GM23338 (cell line): ENCODE measurements at regions not wholly inside any gene's neighbourhood (a gene's known extent, or its start where the extent isn't known, plus 50 kb on each side); places are given as distances from the start of the nearest gene placed in this dataset.
"Not testable (repeated sequence)": the region's sequence is repeated elsewhere in the genome, so short reads cannot be mapped to it uniquely, and the experiment has no call there.

Experiments used
- ATAC-seq: fragments of 200-7000 bp; cut with Tn5 transposase; 3 replicates; pipeline ENCODE4 v1.9.1; 2020
- DNase-seq: peaks from one replicate; pipeline ENCODE4 v3.0.0-alpha.2; 2015; ENCODE audit warnings: low spot score
- H2AFZ ChIP-seq: fragments of 200-600 bp; sonication (generic); 2 replicates; pipeline ENCODE4 v1.8.0; 2016; ENCODE audit warnings: antibody characterized with exemption, mild to moderate bottlenecking, moderate library complexity
- H3F3A ChIP-seq: fragments of 200-600 bp; sonication (generic); replicated peaks from 2 replicates; pipeline ENCODE4 v1.8.0; 2017; ENCODE audit warnings: antibody characterized with exemption, mixed run types, low read depth
- H3K27ac ChIP-seq: fragments of 200-600 bp; sonication (generic); 2 replicates; pipeline ENCODE4 v1.6.1; 2016; ENCODE audit warnings: low read depth
- H3K27me3 ChIP-seq: fragments of 200-600 bp; sonication (generic); 2 replicates; pipeline ENCODE4 v1.8.0; 2016; ENCODE audit warnings: mild to moderate bottlenecking, mixed run types, moderate library complexity; ENCODE audit not compliant: insufficient read depth
- H3K36me3 ChIP-seq: fragments of 200-600 bp; sonication (generic); 2 replicates; pipeline ENCODE4 v1.8.0; 2016; ENCODE audit warnings: mild to moderate bottlenecking; ENCODE audit not compliant: insufficient read depth
- H3K4me1 ChIP-seq: fragments of 200-600 bp; sonication (generic); 2 replicates; pipeline ENCODE4 v1.8.0; 2016; ENCODE audit warnings: mild to moderate bottlenecking, moderate library complexity; ENCODE audit not compliant: insufficient read depth
- H3K4me2 ChIP-seq: fragments of 200-600 bp; sonication (generic); 2 replicates; pipeline ENCODE4 v1.7.1; 2017; ENCODE audit warnings: mixed run types
- H3K4me3 ChIP-seq: fragments of 200-600 bp; sonication (generic); 2 replicates; pipeline ENCODE4 v1.6.1; 2016; ENCODE audit warnings: mixed run types
- H3K79me2 ChIP-seq: fragments of 200-600 bp; sonication (generic); replicated peaks from 2 replicates; pipeline ENCODE4 v1.8.0; 2017; ENCODE audit warnings: mild to moderate bottlenecking; ENCODE audit not compliant: insufficient read depth
- H3K9me2 ChIP-seq: fragments of 200-600 bp; sonication (generic); 2 replicates; pipeline ENCODE4 v1.8.0; 2017; ENCODE audit not compliant: insufficient read depth
- H4K20me1 ChIP-seq: fragments of 200-600 bp; sonication (generic); replicated peaks from 2 replicates; pipeline ENCODE4 v1.8.0; 2017; ENCODE audit warnings: mild to moderate bottlenecking; ENCODE audit not compliant: insufficient read depth
- H3K27ac Mint-ChIP-seq: 2 replicates; pipeline ENCODE4 v1.8.0; 2020; ENCODE audit warnings: inconsistent platforms, mild to moderate bottlenecking, moderate library complexity, mixed read lengths
- H3K27me3 Mint-ChIP-seq: 3 replicates; pipeline ENCODE4 v1.8.0; 2022; ENCODE audit warnings: low read depth, mild to moderate bottlenecking, moderate library complexity, mixed read lengths, inconsistent platforms; ENCODE audit not compliant: insufficient read depth, poor library complexity
- H3K36me3 Mint-ChIP-seq: 3 replicates; pipeline ENCODE4 v1.8.0; 2021; ENCODE audit warnings: low read depth, mild to moderate bottlenecking, inconsistent platforms, moderate library complexity, mixed read lengths
- H3K4me1 Mint-ChIP-seq: 3 replicates; pipeline ENCODE4 v1.8.0; 2020; ENCODE audit warnings: mild to moderate bottlenecking, inconsistent platforms, mixed read lengths
- H3K4me3 Mint-ChIP-seq: 3 replicates; pipeline ENCODE4 v1.8.0; 2021; ENCODE audit warnings: moderate library complexity, mild to moderate bottlenecking, inconsistent platforms, mixed read lengths
- H3K9me3 Mint-ChIP-seq: 3 replicates; pipeline ENCODE4 v1.8.0; 2020; ENCODE audit warnings: moderate library complexity, mild to moderate bottlenecking, inconsistent platforms, mixed read lengths
- NANOG ChIP-seq: IDR thresholded peaks from 2 replicates; pipeline ENCODE4 v1.6.1; 2016; ENCODE audit warnings: antibody characterized with exemption, borderline replicate concordance
- REST ChIP-seq: IDR thresholded peaks from one replicate; pipeline ENCODE4 v1.6.1; 2018; ENCODE audit warnings: antibody characterized with exemption; ENCODE audit not compliant: unreplicated experiment
- STAT1 ChIP-seq: IDR thresholded peaks from one replicate; pipeline ENCODE4 v1.6.1; 2016; ENCODE audit warnings: antibody characterized with exemption; ENCODE audit not compliant: unreplicated experiment
- TF ChIP-seq, protein P1 (sequence below): fragments of 250-450 bp; sonication (Bioruptor Pico); IDR thresholded peaks from 2 replicates; pipeline ENCODE4 v1.5.0; 2020; ENCODE audit warnings: mild to moderate bottlenecking, moderate library complexity

DNA sequence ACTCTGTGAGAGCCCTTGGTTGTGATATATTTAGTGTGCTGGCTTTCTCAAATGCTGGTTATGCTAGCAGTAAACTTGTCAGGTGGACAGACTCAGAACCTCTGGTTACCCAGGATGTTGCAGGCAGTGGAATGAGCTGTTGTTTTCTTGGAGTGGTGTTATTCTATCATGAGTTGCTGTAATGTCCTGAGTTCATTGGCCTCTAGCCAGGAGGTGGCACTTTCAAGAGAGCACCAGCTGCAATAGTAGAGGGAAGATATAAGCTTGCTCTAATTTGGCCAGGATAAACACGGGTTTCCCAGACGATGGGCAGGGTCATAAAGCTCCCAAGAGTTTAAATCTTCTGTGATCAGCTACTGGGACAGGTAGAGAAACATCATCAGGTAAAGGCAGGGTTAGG is 95.0 kb upstream of the UBQLN2 start (continued):
- TF ChIP-seq, protein P1, sequence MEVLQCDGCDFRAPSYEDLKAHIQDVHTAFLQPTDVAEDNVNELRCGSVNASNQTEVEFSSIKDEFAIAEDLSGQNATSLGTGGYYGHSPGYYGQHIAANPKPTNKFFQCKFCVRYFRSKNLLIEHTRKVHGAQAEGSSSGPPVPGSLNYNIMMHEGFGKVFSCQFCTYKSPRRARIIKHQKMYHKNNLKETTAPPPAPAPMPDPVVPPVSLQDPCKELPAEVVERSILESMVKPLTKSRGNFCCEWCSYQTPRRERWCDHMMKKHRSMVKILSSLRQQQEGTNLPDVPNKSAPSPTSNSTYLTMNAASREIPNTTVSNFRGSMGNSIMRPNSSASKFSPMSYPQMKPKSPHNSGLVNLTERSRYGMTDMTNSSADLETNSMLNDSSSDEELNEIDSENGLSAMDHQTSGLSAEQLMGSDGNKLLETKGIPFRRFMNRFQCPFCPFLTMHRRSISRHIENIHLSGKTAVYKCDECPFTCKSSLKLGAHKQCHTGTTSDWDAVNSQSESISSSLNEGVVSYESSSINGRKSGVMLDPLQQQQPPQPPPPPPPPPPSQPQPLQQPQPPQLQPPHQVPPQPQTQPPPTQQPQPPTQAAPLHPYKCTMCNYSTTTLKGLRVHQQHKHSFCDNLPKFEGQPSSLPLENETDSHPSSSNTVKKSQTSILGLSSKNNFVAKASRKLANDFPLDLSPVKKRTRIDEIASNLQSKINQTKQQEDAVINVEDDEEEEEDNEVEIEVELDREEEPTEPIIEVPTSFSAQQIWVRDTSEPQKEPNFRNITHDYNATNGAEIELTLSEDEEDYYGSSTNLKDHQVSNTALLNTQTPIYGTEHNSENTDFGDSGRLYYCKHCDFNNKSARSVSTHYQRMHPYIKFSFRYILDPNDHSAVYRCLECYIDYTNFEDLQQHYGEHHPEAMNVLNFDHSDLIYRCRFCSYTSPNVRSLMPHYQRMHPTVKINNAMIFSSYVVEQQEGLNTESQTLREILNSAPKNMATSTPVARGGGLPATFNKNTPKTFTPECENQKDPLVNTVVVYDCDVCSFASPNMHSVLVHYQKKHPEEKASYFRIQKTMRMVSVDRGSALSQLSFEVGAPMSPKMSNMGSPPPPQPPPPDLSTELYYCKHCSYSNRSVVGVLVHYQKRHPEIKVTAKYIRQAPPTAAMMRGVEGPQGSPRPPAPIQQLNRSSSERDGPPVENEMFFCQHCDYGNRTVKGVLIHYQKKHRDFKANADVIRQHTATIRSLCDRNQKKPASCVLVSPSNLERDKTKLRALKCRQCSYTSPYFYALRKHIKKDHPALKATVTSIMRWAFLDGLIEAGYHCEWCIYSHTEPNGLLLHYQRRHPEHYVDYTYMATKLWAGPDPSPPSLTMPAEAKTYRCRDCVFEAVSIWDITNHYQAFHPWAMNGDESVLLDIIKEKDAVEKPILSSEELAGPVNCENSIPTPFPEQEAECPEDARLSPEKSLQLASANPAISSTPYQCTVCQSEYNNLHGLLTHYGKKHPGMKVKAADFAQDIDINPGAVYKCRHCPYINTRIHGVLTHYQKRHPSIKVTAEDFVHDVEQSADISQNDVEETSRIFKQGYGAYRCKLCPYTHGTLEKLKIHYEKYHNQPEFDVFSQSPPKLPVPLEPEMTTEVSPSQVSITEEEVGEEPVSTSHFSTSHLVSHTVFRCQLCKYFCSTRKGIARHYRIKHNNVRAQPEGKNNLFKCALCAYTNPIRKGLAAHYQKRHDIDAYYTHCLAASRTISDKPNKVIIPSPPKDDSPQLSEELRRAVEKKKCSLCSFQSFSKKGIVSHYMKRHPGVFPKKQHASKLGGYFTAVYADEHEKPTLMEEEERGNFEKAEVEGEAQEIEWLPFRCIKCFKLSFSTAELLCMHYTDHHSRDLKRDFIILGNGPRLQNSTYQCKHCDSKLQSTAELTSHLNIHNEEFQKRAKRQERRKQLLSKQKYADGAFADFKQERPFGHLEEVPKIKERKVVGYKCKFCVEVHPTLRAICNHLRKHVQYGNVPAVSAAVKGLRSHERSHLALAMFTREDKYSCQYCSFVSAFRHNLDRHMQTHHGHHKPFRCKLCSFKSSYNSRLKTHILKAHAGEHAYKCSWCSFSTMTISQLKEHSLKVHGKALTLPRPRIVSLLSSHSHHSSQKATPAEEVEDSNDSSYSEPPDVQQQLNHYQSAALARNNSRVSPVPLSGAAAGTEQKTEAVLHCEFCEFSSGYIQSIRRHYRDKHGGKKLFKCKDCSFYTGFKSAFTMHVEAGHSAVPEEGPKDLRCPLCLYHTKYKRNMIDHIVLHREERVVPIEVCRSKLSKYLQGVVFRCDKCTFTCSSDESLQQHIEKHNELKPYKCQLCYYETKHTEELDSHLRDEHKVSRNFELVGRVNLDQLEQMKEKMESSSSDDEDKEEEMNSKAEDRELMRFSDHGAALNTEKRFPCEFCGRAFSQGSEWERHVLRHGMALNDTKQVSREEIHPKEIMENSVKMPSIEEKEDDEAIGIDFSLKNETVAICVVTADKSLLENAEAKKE (CRISPR knock-in tag) = no peak
- no peak for TF ChIP-seq REST
- TF ChIP-seq STAT1 = no peak
- TF ChIP-seq NANOG = no peak

- not testable (repeated sequence) for H3K9me2 ChIP-seq, H3K9me3 Mint-ChIP-seq, H3K4me1 ChIP-seq, H3K36me3 ChIP-seq, H4K20me1 ChIP-seq, H3K27ac Mint-ChIP-seq, H3K27ac ChIP-seq, H3K4me1 Mint-ChIP-seq, H3K4me2 ChIP-seq, H3K4me3 ChIP-seq, ATAC-seq, DNase-seq, H3K4me3 Mint-ChIP-seq, H3F3A ChIP-seq, H3K79me2 ChIP-seq, H2AFZ ChIP-seq, H3K27me3 Mint-ChIP-seq, H3K27me3 ChIP-seq, H3K36me3 Mint-ChIP-seq
Measured at GRCh38 chrX:56494923-56495322, 68.5 kb upstream of the UBQLN2 start.
